Neural crest cell (in vitro differentiated cells): ENCODE measurements at regions not wholly inside any gene's neighbourhood (a gene's known extent, or its start where the extent isn't known, plus 50 kb on each side); places are given as distances from the start of the nearest gene placed in this dataset.

Source experiments
- DNase-seq: peaks from one replicate; pipeline ENCODE4 v3.0.0; 2021; ENCODE audit warnings: low read depth, mixed read lengths, low spot score
- H3K27ac Mint-ChIP-seq: one replicate; pipeline ENCODE4 v1.8.0; 2021; ENCODE audit warnings: mild to moderate bottlenecking, mixed read lengths; ENCODE audit not compliant: unreplicated experiment
- H3K27me3 Mint-ChIP-seq: 2 replicates; pipeline ENCODE4 v1.8.0; 2021; ENCODE audit warnings: low read depth, mild to moderate bottlenecking, mixed read lengths
- H3K36me3 Mint-ChIP-seq: 2 replicates; pipeline ENCODE4 v1.8.0; 2021; ENCODE audit warnings: low read depth, mild to moderate bottlenecking, mixed read lengths
- H3K4me1 Mint-ChIP-seq: 2 replicates; pipeline ENCODE4 v1.8.0; 2021; ENCODE audit warnings: mixed read lengths
- H3K4me3 Mint-ChIP-seq: one replicate; pipeline ENCODE4 v1.8.0; 2021; ENCODE audit warnings: mild to moderate bottlenecking, mixed read lengths
- H3K9me3 Mint-ChIP-seq: 2 replicates; pipeline ENCODE4 v1.8.0; 2021; ENCODE audit warnings: mixed read lengths
- CTCF ChIP-seq: fragments of 200-600 bp; sonication (generic); conservative IDR thresholded peaks from 2 replicates; pipeline ENCODE4 v1.5.0; 2021; ENCODE audit warnings: antibody characterized with exemption, mild to moderate bottlenecking

GRCh38 chr2:107025869-107026380 is 140.0 kb upstream of the ST6GAL2 start:
- no peaks in the 10 kb centered on the region for H3K4me1 Mint-ChIP-seq
- no peak overlapping the region for H3K27ac Mint-ChIP-seq
- H3K36me3 Mint-ChIP-seq = peaks cover 2% of the 10 kb centered on the region
- DNase-seq = no peak
- H3K9me3 Mint-ChIP-seq = peaks cover 8% of the 10 kb centered on the region
- TF ChIP-seq CTCF = no peak
- no peaks in the 10 kb centered on the region for H3K27me3 Mint-ChIP-seq
- no peak overlapping the region for H3K4me3 Mint-ChIP-seq

- H3K4me1 Mint-ChIP-seq = no peaks in the 10 kb centered on the region
- peaks cover 8% of the 10 kb centered on the region for H3K9me3 Mint-ChIP-seq
- H3K27ac Mint-ChIP-seq = no peak overlapping the region
- H3K4me3 Mint-ChIP-seq = no peak overlapping the region
- DNase-seq = no peak
- TF ChIP-seq CTCF = no peak
- no peaks in the 10 kb centered on the region for H3K27me3 Mint-ChIP-seq
- peaks cover 2% of the 10 kb centered on the region for H3K36me3 Mint-ChIP-seq
These were observed 141.2 kb upstream of the ST6GAL2 start for GRCh38 chr2:107027205-107027604.

- no peak for TF ChIP-seq CTCF
- no peak for DNase-seq
- Mint-ChIP-seq H3K27ac (no peak overlapping the region), H3K9me3 (peaks cover 8% of the 10 kb centered on the region), H3K27me3 (no peaks in the 10 kb centered on the region), H3K4me3 (no peak overlapping the region), H3K36me3 (peaks cover 2% of the 10 kb centered on the region), H3K4me1 (no peaks in the 10 kb centered on the region)
These were observed 141.8 kb upstream of the ST6GAL2 start for GRCh38 chr2:107027810-107028209.

- H3K27me3 Mint-ChIP-seq = no peaks in the 10 kb centered on the region
- no peak for TF ChIP-seq CTCF
- no peaks in the 10 kb centered on the region for H3K4me1 Mint-ChIP-seq
- no peak overlapping the region for H3K4me3 Mint-ChIP-seq
- peaks cover 2% of the 10 kb centered on the region for H3K36me3 Mint-ChIP-seq
- DNase-seq = no peak
- H3K9me3 Mint-ChIP-seq = peaks cover 8% of the 10 kb centered on the region
- H3K27ac Mint-ChIP-seq = no peak overlapping the region
These were observed 142.7 kb upstream of the ST6GAL2 start for GRCh38 chr2:107028661-107029060.

GRCh38 chr2:107036293-107036692 is 150.3 kb upstream of the ST6GAL2 start:
- no peak for TF ChIP-seq CTCF
- Mint-ChIP-seq H3K4me1 (no peaks in the 10 kb centered on the region), H3K4me3 (no peak overlapping the region), H3K27ac (no peak overlapping the region), H3K36me3 (peaks cover 22% of the 10 kb centered on the region), H3K9me3 (peaks cover 28% of the 10 kb centered on the region), H3K27me3 (no peaks in the 10 kb centered on the region)
- DNase-seq = no peak

DNA sequence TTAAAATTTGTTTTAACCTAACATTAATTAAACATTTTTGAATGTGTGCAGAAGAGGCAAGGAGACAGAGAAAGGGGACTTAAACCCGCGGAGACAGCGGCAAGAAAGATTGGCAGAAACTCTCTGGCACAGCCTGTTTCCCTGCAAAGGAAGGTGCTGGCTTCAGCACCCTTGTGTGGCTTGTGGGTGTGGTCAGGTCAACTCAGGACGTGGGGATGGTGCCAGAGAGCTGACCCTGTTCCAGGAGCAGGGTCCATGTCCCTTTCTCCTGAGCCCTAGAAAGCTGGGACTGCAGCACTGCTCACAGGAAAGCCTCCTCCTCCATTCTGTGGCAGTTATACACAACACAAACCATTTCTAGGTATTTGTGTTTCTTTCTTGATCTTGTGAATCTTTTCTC is 176.2 kb upstream of the ST6GAL2 start:
- H3K9me3 Mint-ChIP-seq = peaks cover 3% of the 10 kb centered on the region
- TF ChIP-seq CTCF = no peak
- H3K4me1 Mint-ChIP-seq = peaks cover 41% of the 10 kb centered on the region
- peaks cover 2% of the 10 kb centered on the region for H3K36me3 Mint-ChIP-seq
- peak overlapping the region; percentile 38 for H3K27ac Mint-ChIP-seq
- DNase-seq = no peak
- peak overlapping the region; percentile 28 for H3K4me3 Mint-ChIP-seq
- no peaks in the 10 kb centered on the region for H3K27me3 Mint-ChIP-seq
